Kidney glomerular epithelial cell (primary cell): ENCODE measurements at regions not wholly inside any gene's neighbourhood (a gene's known extent, or its start where the extent isn't known, plus 50 kb on each side); places are given as distances from the start of the nearest gene placed in this dataset.

Experiments
- DNase-seq: peaks from one replicate; lab custom pipeline; 2025; lab: John Stamatoyannopoulos, UW

DNA sequence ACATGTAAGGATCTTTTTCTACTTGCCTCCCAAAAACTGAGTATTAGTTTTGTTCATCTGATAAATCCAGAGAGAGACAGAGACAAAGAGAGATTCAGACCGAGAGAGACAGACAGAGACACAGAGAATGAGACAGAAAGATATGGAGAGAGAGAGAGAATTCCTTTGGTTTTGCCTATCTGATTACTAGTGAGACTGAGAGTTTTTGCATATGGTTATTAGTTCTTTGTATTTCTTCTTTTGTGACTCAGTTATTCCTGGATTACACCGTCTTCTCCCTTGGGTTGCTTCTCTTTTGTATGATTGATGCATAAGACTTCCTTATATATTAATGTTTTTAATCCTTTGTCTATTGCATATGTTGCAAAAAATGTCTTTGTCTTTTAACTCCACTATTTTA is 91.2 kb upstream of the SPATA31C2 start:
- DNase-seq, result no peak

DNA sequence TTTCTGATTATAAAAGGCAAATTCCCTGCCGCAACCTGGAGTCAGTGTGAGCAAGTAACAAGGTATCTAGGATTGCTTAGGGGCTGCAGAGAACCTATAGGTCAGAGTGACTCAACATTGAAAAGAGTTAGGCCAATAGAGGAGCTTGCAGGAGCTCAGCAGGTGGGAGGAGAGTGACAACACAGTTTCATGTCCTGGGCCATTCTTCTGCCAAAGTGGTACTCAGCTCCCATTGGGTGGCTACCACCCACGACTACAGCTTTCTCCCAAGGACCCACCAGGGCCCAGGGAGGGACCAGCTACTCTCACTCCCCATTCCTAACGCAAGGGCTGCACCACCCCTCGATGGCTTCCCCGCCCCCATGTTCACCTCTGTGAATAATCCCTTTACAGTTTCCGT is 86.7 kb upstream of the SPATA31C2 start:
- DNase-seq, result no peak

DNA sequence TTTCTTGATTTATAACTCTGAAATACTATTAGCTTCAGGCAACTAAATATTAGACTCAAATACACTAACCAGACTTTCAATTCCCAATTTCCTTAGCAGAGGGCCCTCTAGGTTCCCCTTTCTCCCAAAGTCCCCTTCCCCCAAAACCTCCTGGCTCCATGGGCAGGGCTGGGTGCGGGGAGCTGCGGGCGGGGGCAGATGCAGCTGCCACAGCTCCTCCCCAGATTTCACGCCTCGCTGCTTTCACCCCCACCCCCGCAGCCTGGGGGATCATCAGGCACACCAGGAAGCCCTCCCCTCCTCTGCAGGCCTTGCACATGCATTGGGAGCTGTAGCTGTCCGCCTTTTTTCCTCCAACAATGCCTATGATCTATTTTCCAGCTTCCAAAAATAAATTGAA is 82.8 kb upstream of the SPATA31C2 start:
- DNase-seq, result no peak

DNA sequence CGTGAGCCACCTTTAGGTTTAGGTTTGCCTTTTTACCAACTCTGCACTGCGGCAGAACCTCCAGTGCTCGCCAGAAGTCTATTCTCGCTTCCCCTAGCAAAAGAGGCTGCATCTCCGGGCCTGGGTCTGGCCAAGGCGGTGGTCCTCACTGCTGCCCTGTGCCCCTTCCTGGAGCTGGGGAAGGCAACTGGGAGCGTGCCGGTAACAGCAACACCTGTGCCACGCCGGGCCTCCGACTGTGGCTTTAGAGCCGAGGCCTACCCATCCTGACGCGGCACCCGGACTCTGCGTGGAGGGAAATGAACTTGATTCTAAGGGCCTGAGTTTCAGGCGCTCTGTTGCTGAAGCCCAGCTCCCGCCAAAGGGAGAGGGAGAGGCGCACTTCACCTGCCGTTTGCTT is 82.4 kb upstream of the SPATA31C2 start:
- DNase-seq, result no peak

DNA sequence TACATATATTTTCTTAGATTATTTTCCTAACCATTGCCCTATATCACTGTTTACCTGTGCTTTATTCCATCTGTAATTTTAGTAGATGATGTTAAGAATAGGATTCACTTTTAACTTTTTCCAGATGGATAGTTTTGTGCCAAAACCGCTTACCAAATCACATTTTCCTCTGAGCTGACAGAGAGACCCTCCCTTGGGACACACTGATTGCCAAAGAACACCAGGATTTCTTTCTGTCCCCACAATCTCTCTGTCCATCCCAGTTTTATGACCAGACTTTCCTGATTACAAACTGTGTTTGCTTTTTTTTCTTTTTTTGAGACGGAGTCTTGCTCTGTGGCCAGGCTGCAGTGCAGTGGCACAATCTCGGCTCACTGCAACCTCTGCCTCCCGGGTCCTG is 81.3 kb upstream of the SPATA31C2 start:
- DNase-seq, result no peak

DNA sequence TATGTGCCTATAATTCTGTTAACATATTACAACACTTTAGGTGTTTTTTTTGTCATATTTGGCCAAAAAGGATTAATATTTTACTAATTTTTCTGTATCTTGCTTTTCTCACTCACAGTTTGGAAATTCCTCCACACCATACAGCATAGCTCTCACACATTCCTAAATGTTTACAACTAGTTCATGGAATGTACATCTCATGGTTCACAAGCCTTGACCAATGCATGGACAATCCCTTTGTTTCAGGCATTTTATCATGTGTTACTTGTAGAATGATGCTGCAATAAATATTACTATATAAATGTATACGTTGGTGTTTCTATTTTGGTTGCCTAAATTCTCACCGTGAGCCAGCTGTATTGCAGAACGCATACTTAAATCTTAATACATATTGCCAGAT is 80.5 kb upstream of the SPATA31C2 start:
- DNase-seq, result peak; percentile 10

DNA sequence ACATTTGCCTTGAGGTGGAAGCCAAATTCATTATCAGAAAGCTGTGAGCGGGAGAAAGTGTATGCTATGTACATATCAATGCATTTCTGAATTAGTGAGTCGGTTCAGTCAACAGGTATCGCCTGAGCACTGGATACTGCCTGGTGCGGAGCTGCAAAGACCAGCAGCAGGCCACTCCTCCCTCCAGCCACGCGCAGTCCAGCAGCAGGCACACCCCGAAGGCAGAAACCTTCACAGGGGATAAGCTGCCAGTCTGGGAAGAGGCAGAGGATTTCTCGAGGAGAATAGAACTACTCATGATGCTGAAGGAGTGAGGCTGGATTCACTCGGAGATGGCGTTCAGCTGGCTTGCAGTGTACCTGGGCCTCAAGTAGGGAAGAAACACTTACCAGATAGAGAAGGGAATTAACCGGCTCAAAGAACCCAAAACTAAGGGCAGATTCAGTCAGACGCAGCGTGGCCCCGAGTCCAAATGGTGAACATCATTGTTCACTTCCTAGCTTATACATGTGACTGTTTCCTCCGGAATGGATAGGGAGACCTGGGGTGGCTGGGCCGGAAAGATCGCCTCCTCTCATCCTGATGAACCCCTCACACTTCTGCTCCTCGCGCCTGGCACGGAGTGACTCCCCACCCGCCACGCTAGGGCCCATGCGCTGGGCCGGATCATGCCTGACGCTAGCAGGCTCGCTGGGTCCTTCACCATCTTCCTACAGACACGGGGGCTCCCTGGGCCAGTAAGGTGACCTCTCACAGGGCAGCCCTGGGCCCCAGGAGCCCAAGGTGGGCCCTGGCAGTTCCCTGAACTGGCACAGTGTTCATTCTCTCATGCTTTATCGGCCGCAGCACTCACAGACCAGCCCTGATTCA is 78.1 kb upstream of the SPATA31C2 start:
- DNase-seq, result no peak

DNA sequence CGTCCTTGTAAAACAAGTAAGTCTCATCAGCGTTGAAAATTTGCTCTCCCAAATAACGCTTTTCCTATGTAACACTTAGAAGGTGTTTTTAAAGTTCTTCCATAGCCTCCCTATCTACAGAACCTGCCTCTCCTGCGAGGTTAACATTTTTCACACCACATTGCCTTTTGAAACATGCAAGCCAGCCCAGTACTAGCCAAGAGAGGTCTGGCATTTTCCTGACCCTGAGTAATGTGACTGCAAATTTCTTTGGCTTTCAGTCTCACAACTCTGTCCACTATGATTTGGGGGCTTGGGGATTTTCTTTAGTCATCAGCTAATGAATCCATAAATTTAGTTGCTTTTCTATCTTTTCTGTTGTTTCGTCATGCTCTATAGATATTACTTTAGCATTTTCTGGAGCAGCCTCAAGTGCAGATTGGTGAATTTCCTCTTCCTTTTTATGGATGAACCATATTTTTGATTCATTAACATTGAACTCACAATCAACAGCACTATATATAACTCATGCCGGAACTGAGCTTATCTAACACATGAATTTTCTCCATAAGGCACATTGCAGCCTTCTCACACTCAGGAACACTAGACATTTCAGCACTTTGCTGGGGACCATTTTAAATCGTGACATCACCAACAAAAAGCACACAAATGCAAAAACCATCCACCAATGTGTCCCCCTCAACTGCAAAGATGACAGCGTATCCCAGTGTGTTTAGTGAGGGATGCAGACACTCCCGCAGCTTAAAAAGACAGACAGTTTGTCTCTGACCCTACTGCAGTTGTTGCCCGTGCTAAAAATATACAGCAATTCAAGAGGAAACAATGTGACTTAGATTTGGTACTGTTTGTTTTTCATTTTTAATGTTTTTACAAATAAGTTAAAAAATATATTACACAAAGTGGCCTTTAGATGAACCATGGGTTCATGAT is 77.2 kb upstream of the SPATA31C2 start:
- DNase-seq, result no peak

DNA sequence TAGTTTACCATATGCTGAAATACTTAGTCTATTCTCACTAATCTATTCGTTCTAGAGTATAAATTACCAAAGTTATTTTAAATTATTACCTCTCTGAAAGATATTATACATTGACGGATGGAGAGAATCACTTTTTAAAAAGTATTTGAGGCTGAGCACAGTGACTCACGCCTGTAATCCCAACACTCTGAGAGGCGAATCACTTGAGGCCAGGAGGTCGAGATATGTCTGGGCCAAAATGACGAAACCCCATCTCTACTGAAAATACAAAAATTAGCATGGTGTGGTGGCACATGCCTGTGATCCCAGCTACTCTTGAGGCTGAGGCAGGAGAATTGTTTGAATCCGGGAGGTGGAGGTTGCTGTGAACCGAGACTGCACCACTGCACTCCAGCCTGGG is 64.0 kb upstream of the SPATA31C2 start:
- DNase-seq, result no peak

DNA sequence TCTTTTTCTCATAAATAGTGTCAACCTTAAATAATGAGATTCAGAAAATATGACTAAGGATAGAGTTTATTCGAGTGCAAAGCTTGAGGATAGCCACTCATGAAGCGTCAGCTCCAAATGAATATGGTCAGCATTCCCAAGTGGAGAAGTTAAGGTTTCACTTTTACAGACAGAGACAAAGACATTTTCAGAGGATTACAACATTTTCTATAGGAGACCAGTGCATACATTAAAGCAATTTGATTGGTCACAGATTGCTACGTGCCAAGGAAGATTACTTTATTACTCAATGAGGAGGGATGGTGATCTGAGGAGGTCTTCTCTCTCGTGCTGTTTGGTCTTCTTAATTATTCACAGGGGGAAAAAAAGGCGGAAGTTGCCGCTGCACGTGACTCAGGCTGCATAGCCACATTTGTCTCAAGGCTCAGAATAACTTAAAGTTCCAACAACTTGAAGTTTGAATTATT is 60.1 kb upstream of the SPATA31C2 start:
- DNase-seq, result no peak

DNA sequence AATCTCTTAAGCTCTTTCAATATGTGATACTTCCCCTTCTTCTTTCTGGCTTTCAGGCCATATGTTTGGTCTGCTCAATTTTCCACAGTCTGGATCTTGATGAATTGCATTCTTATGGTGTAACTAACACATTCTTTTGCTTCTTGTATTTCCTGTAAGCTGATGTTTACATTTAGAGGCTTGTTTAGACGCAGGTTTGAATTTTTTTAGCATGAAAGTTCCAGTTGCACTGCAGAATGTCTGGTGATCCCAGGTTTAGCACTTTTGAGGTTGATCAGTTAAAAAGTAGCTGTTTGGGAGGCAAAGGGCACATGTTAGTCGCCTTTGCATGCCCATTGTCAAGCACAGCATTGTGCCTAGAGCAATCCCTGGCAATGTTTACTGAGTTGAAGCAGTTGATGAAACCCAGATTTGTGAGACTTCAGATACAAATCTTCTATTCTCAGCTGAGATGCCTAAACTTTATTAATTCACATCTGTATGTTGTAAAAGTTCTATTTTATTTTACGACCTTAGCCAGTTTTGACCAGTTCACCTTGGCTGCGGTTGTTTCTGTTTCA is 59.6 kb upstream of the SPATA31C2 start:
- peak; percentile 8 for DNase-seq

DNA sequence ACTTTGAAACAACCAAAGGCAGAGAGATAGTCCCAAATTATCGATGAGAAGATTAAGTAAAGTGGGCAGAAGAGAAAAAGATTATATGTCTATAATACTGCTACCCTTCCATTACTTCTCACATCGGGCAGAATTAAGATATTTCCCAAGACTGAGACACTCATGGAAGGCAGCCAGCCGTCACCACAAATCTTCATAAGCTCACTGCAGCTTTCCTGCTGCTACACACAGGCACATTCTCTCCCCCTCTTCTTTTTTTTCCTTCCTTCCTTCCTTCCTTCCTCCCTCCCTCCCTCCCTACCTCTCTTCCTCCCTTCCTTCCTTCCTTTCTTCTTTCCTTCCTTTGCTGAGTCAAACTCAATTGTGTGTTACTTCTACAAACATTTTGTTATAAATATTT is 58.7 kb upstream of the SPATA31C2 start:
- DNase-seq, result no peak

DNA sequence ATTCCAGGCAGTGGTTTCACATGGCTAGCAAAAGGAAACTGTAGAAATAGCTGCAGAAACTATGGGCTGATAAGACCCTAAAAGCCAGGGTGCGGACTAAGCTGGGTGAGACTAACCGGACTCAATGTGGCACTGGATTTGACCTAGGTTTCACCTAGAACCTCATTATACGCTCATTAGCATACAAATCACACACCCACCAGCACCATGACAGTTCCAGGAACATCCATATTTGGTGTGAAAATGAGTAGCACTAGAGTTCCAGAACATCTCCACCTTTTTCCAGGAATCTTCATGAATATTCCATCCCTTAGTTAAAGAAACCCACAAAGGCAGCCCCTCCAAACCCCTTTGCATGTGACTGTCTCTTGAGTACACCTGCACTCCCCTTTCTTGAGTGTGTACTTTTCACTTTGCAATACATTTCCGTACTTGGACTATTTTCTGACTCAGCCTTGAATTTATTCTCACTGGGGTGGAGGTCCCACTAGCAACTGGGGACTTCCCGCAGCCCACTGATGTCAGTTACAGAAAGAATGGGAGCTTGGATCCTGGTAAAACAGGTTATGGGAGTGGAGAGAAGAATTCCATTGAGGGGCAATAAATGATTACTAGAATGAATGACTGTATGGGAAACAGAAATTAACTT is 58.0 kb upstream of the SPATA31C2 start:
- DNase-seq, result no peak

DNA sequence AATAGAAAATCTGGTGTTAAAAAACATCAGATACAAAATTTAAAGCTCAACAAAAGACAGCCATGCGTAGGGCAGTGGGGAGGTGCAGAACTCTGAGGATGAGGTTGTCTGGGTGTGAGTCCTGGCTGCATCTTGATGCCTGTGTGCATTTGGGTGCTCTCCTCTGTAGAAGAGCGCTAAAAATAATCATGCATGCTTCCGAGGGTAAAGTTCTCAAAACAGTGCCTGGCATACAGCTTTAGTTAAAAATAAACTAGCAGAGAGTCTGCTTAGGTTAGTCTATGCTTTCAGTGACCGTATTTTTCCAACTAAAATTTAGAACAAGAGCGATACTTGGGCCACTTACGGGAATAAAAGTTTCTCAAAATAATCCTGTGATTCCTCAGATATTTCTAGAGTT is 55.5 kb upstream of the SPATA31C2 start:
- no peak for DNase-seq

DNA sequence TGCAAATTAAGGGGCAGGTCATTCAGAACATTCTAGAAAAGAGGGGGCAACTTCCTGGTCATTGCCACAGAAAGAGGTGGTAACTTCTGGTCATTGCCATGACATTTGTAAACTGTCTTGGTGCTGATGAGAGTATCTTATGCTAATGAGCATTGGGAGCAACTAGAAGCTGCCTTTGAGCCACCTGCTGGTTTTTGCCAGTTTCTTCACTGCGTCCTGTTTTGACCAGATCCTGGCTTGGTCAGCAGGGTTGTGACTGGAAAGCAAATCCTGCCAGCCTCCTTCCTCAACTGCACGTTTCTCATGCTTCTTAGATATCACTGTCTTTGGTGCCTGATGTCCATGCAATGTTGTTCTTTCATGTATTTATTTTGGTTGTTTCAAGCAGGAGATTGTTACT is 53.2 kb upstream of the SPATA31C2 start:
- no peak for DNase-seq

DNA sequence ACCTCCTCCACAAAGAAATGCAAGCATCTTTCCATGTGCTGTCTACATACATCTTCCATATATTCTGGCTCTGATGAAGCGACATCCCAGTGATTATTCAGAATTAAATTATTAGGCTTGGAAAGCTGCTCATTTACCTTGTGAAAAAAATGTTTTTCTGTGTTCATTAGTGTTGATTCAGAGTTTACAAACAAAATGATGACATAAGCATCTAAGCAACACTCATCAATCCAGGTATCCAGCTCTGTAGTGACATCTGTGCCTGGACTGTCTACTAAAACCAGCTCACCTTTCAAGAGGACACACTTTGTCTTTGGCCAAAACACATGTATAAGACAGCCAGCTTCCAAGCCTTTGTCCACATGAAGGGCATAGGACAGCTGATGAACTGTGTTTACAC is 51.1 kb upstream of the SPATA31C2 start:
- no peak for DNase-seq
